ENCODE measurements at regions not wholly inside any gene's neighbourhood (a gene's known extent, or its start where the extent isn't known, plus 50 kb on each side); places are given as distances from the start of the nearest gene placed in this dataset.

DNA sequence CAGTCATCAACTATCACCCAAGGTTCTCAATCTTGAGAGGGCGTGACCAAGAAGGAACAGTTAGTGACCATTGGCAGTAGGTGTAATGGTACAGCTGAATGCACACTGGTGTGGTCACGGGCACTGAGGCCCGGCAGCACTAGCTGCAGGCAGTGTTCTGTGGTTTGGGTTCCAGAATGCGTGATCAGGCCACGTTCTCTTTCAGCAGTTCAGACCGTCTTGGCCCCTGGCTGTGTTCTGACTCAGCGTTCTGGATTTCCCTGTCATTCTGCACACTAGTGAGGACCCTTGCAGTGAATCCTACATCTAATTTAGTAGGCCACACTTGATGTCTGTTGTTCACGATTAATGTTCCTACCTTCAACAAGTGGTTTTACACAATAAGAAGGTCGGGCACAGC is 220.5 kb upstream of the SLCO3A1 start:
- Histone ChIP-seq H3K36me3 (ENCODE audit: insufficient read depth, low read length) (no peaks in the 10 kb centered on the region), H2AFZ (ENCODE audit: low read length) (no peak overlapping the region), H3K4me3 (ENCODE audit: insufficient read depth, low read length) (no peak overlapping the region), H3K9me3 (ENCODE audit: low read depth, low read length) (no peaks in the 10 kb centered on the region), H3K4me1 (ENCODE audit: insufficient read depth, low read length) (no peaks in the 10 kb centered on the region), H3K79me2 (ENCODE audit: insufficient read depth, low read length) (no peaks in the 10 kb centered on the region), H3K27me3 (ENCODE audit: insufficient read depth, low read length) (no peaks in the 10 kb centered on the region), H4K20me1 (ENCODE audit: insufficient read depth, low read length) (no peaks in the 10 kb centered on the region), H3K4me2 (ENCODE audit: insufficient read depth, low read length) (no peak overlapping the region), H3K27ac (ENCODE audit: low read depth, low read length) (no peak overlapping the region)
- TF ChIP-seq, protein P1, sequence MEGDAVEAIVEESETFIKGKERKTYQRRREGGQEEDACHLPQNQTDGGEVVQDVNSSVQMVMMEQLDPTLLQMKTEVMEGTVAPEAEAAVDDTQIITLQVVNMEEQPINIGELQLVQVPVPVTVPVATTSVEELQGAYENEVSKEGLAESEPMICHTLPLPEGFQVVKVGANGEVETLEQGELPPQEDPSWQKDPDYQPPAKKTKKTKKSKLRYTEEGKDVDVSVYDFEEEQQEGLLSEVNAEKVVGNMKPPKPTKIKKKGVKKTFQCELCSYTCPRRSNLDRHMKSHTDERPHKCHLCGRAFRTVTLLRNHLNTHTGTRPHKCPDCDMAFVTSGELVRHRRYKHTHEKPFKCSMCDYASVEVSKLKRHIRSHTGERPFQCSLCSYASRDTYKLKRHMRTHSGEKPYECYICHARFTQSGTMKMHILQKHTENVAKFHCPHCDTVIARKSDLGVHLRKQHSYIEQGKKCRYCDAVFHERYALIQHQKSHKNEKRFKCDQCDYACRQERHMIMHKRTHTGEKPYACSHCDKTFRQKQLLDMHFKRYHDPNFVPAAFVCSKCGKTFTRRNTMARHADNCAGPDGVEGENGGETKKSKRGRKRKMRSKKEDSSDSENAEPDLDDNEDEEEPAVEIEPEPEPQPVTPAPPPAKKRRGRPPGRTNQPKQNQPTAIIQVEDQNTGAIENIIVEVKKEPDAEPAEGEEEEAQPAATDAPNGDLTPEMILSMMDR (IDR thresholded peaks at IDR 0.05; ENCODE audit: extremely low read depth, low read depth, low read length): no peak
- no peak for DNase-seq (ENCODE audit: insufficient read length, low spot score, missing footprints)

DNA sequence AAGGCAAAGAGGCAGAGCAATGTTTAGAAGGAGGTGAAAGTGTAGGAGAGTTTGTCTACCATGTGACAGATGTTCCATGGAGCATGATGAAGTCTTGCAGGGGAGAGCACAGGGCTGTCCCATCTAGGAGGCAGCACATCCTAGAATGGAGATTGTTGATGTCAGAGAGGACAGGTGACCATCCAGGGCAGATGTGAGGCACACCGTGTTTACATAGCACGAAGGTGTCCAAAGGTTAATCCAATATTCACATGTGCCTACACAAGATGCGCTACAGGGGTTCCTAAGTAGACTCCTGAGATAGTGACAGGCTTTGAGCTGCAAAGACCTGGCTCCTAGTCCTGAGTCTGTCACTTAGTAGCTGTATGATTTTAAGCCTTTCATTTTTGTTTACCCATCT is 219.3 kb upstream of the SLCO3A1 start:
- H3K36me3 ChIP-seq (ENCODE audit: insufficient read depth, low read length): no peaks in the 10 kb centered on the region
- TF ChIP-seq, protein P1 (IDR thresholded peaks at IDR 0.05; ENCODE audit: extremely low read depth, low read depth, low read length): no peak
- no peaks in the 10 kb centered on the region for H3K27me3 ChIP-seq (ENCODE audit: insufficient read depth, low read length)
- no peak overlapping the region for H3K4me3 ChIP-seq (ENCODE audit: insufficient read depth, low read length)
- no peak for DNase-seq (ENCODE audit: insufficient read length, low spot score, missing footprints)
- H3K27ac ChIP-seq (ENCODE audit: low read depth, low read length): no peak overlapping the region
- no peaks in the 10 kb centered on the region for H3K4me1 ChIP-seq (ENCODE audit: insufficient read depth, low read length)
- H3K4me2 ChIP-seq (ENCODE audit: insufficient read depth, low read length): no peak overlapping the region
- H4K20me1 ChIP-seq (ENCODE audit: insufficient read depth, low read length): no peaks in the 10 kb centered on the region
- no peaks in the 10 kb centered on the region for H3K9me3 ChIP-seq (ENCODE audit: low read depth, low read length)
- no peaks in the 10 kb centered on the region for H3K79me2 ChIP-seq (ENCODE audit: insufficient read depth, low read length)
- H2AFZ ChIP-seq (ENCODE audit: low read length): no peak overlapping the region

DNA sequence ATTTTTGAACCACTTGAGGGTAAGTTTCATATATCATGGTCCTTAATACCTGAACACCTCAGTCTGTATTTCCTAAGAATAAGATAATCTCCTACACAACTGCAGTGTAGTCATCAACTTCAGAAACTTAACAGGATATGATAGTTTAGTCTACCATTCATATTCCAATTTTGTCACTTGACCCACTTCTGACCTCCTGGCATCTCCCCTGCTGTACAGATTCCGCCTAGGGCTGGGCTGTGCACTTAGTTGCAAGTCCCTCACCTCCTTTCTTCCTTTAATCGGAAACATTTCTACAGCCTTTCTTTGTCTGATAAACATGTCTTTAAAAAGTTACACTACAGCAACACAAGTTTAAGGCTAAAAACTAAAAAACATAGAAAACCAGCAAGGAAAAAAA is 218.4 kb upstream of the SLCO3A1 start:
- Histone ChIP-seq H3K9me3 (ENCODE audit: low read depth, low read length) (peaks cover 2% of the 10 kb centered on the region), H3K27ac (ENCODE audit: low read depth, low read length) (no peak overlapping the region), H3K4me2 (ENCODE audit: insufficient read depth, low read length) (no peak overlapping the region), H3K4me3 (ENCODE audit: insufficient read depth, low read length) (no peak overlapping the region), H3K36me3 (ENCODE audit: insufficient read depth, low read length) (no peaks in the 10 kb centered on the region), H4K20me1 (ENCODE audit: insufficient read depth, low read length) (no peaks in the 10 kb centered on the region), H2AFZ (ENCODE audit: low read length) (no peak overlapping the region), H3K79me2 (ENCODE audit: insufficient read depth, low read length) (no peaks in the 10 kb centered on the region), H3K27me3 (ENCODE audit: insufficient read depth, low read length) (no peaks in the 10 kb centered on the region), H3K4me1 (ENCODE audit: insufficient read depth, low read length) (no peaks in the 10 kb centered on the region)
- TF ChIP-seq, protein P1 (IDR thresholded peaks at IDR 0.05; ENCODE audit: extremely low read depth, low read depth, low read length): no peak
- no peak for DNase-seq (ENCODE audit: insufficient read length, low spot score, missing footprints)

DNA sequence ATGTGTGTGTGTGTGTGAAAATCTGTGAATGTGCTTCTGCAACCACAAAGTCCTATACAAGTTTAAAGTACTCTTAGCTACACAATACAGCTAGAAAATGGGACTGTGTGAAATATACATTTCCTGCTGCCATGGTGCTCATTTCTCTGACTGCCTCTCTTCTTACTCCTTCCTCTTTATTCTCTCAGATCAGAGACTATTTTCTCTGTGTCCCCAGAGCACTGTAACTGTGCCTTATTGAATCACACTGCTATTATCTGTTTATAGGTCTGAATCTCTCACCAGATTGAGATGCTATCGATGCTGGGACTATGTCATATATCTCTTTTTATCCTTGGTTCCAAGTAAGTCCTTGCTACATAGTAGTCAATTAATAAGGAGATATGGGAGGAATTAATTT is 217.9 kb upstream of the SLCO3A1 start:
- H3K9me3 ChIP-seq (ENCODE audit: low read depth, low read length): peaks cover 2% of the 10 kb centered on the region
- no peaks in the 10 kb centered on the region for H4K20me1 ChIP-seq (ENCODE audit: insufficient read depth, low read length)
- no peaks in the 10 kb centered on the region for H3K27me3 ChIP-seq (ENCODE audit: insufficient read depth, low read length)
- H3K79me2 ChIP-seq (ENCODE audit: insufficient read depth, low read length): no peaks in the 10 kb centered on the region
- TF ChIP-seq, protein P1 (IDR thresholded peaks at IDR 0.05; ENCODE audit: extremely low read depth, low read depth, low read length): no peak
- H3K27ac ChIP-seq (ENCODE audit: low read depth, low read length): no peak overlapping the region
- H3K4me1 ChIP-seq (ENCODE audit: insufficient read depth, low read length): no peaks in the 10 kb centered on the region
- no peak for DNase-seq (ENCODE audit: insufficient read length, low spot score, missing footprints)
- H3K36me3 ChIP-seq (ENCODE audit: insufficient read depth, low read length): no peaks in the 10 kb centered on the region
- no peak overlapping the region for H2AFZ ChIP-seq (ENCODE audit: low read length)
- no peak overlapping the region for H3K4me2 ChIP-seq (ENCODE audit: insufficient read depth, low read length)
- H3K4me3 ChIP-seq (ENCODE audit: insufficient read depth, low read length): no peak overlapping the region
